Right lobe of liver (tissue), 4 donors: ENCODE measurements at regions not wholly inside any gene's neighbourhood (a gene's known extent, or its start where the extent isn't known, plus 50 kb on each side); places are given as distances from the start of the nearest gene placed in this dataset.

Experiments used
- CTCF ChIP-seq, 4 donors: fragments of 200-600 bp in 3 of 4; fragments of 450-650 bp in 1 of 4; IDR thresholded peaks; one replicate each; pipeline versions ENCODE4 v1.5.1 to v1.8.0; 2016 to 2022; ENCODE audit warnings: antibody characterized with exemption in 4 of 4, mild to moderate bottlenecking in 2 of 4
- POLR2A ChIP-seq: fragments of 450-650 bp; IDR thresholded peaks from one replicate; pipeline ENCODE4 v1.6.1; 2017; ENCODE audit warnings: antibody characterized with exemption, mild to moderate bottlenecking
- donor health status: DM: no; HTN: no; CAD: no.
- donor health status: DM: no; HTN: no; CAD: no.
- donor health status: DM: no; HTN: yes; CAD: no.

- TF ChIP-seq CTCF (IDR thresholded peaks at IDR 0.05) (no peak), POLR2A (no peak)
Measured at GRCh38 chr3:38992117-38992760, 59.5 kb downstream of the SCN11A start.
